ENCODE measurements at regions not wholly inside any gene's neighbourhood (a gene's known extent, or its start where the extent isn't known, plus 50 kb on each side); places are given as distances from the start of the nearest gene placed in this dataset.
"Not testable (repeated sequence)": the region's sequence is repeated elsewhere in the genome, so short reads cannot be mapped to it uniquely, and the experiment has no call there.

- not testable (repeated sequence) for H3K4me1 Mint-ChIP-seq (ENCODE audit: low read depth, unreplicated experiment); DNase-seq; H3K36me3 Mint-ChIP-seq (ENCODE audit: unreplicated experiment); H3K27ac Mint-ChIP-seq (ENCODE audit: unreplicated experiment); H3K4me3 Mint-ChIP-seq (ENCODE audit: unreplicated experiment); H3K9me3 Mint-ChIP-seq (ENCODE audit: unreplicated experiment); H3K27me3 Mint-ChIP-seq (ENCODE audit: unreplicated experiment)
These were observed 95.4 kb upstream of the RRN3 start for GRCh38 chr16:15189478-15189877.

All from glutamatergic neuron (in vitro differentiated cells).